HG02571 (cell line): ENCODE measurements at regions not wholly inside any gene's neighbourhood (a gene's known extent, or its start where the extent isn't known, plus 50 kb on each side); places are given as distances from the start of the nearest gene placed in this dataset.

ENCODE experiments used
- ATAC-seq: cut with Tn5 transposase; IDR thresholded peaks from one replicate; pipeline ENCODE4 v1.9.1; 2021; ENCODE audit warnings: mild to moderate bottlenecking, moderate library complexity; ENCODE audit not compliant: unreplicated experiment

- no peak for ATAC-seq
Observed at GRCh38 chr4:20577702-20578101, 122.6 kb upstream of the PACRGL start.

GRCh38 chr4:20580907-20581306, 119.4 kb upstream of the PACRGL start:
- ATAC-seq, result no peak

GRCh38 chr4:20589436-20589835, 110.8 kb upstream of the PACRGL start:
- no peak for ATAC-seq

GRCh38 chr4:20590849-20591248, 109.4 kb upstream of the PACRGL start:
- ATAC-seq, result no peak

- ATAC-seq, result no peak
Observed at GRCh38 chr4:20591571-20591970, 108.7 kb upstream of the PACRGL start.

- ATAC-seq, result no peak
Observed at GRCh38 chr4:20592013-20592412, 108.2 kb upstream of the PACRGL start.

- ATAC-seq, result no peak
Observed at GRCh38 chr4:20592663-20593062, 107.6 kb upstream of the PACRGL start.

GRCh38 chr4:20598626-20599025, 101.6 kb upstream of the PACRGL start:
- ATAC-seq, result no peak

- no peak for ATAC-seq
Observed at GRCh38 chr4:20603671-20604313, 96.5 kb upstream of the PACRGL start.

- no peak for ATAC-seq
Observed at GRCh38 chr4:20612313-20612712, 87.9 kb upstream of the PACRGL start.

GRCh38 chr4:20614816-20615215, 85.4 kb upstream of the PACRGL start:
- ATAC-seq, result no peak

GRCh38 chr4:20615486-20616260, 84.6 kb upstream of the PACRGL start:
- no peak for ATAC-seq

GRCh38 chr4:20616313-20616712, 83.9 kb upstream of the PACRGL start:
- no peak for ATAC-seq

GRCh38 chr4:20616848-20617247, 83.4 kb upstream of the PACRGL start:
- ATAC-seq, result no peak

- ATAC-seq, result no peak
Observed at GRCh38 chr4:20617678-20618396, 82.4 kb upstream of the PACRGL start.

GRCh38 chr4:20618731-20619130, 81.5 kb upstream of the PACRGL start:
- no peak for ATAC-seq

GRCh38 chr4:20621476-20621875, 78.8 kb upstream of the PACRGL start:
- no peak for ATAC-seq

GRCh38 chr4:20622701-20623100, 77.6 kb upstream of the PACRGL start:
- ATAC-seq, result no peak

GRCh38 chr4:20623939-20624338, 76.3 kb upstream of the PACRGL start:
- no peak for ATAC-seq

- no peak for ATAC-seq
Observed at GRCh38 chr4:20624793-20625374, 75.4 kb upstream of the PACRGL start.

- ATAC-seq, result no peak
Observed at GRCh38 chr4:20625426-20625825, 74.8 kb upstream of the PACRGL start.
